Heart left ventricle (tissue), 13 donors: ENCODE measurements at regions not wholly inside any gene's neighbourhood (a gene's known extent, or its start where the extent isn't known, plus 50 kb on each side); places are given as distances from the start of the nearest gene placed in this dataset.

Source experiments
- CTCF ChIP-seq, 12 donors: fragments of 200-600 bp; sonication (generic) in 4 of 12; IDR thresholded peaks; one replicate each; pipeline versions ENCODE4 v1.5.0 to v1.8.0; 2018 to 2022; ENCODE audit warnings: antibody characterized with exemption in 12 of 12, mild to moderate bottlenecking in 5 of 12
- POLR2A ChIP-seq, 2 donors: fragments of 450-650 bp; IDR thresholded peaks; one replicate each; pipeline ENCODE4 v1.6.1; 2017; ENCODE audit warnings: antibody characterized with exemption in 2 of 2, mild to moderate bottlenecking in 2 of 2, moderate library complexity in 2 of 2
- donor health status: ischemic (EF 13 %, LVEDD 7.1; RV severe dilation, severe dysfunction).
- donor health status: DM: no; HTN: yes; CAD: no.
- donor health status: DM: no; HTN: no; CAD: no.
- donor health status: ischemic (EF 25% LVEDD 6.9; RV normal size, moderate dysfunction).
- donor health status: ischemic (EF 25% LVEDD 5.7; RV mildly dilated, moderate dysfunction).
- donor health status: ischemic (EF 35%, LVEDD 5.7; RV mildly dilated, moderate dysfunction).
- donor health status: nonischemic (EF 11% LVEDD 7.7; RV severe dilation, severe dysfunction).
- donor health status: DM: yes; HTN: yes; CAD: no.
- donor health status: PGD.
- donor health status: ischemic (EF 29% LVEDD 5.4; RV normal size, mild dysfunction).
- donor health status: nonischemic (EF 23%, LVEDD 6.1; RV moderate dilation, normal function).

DNA sequence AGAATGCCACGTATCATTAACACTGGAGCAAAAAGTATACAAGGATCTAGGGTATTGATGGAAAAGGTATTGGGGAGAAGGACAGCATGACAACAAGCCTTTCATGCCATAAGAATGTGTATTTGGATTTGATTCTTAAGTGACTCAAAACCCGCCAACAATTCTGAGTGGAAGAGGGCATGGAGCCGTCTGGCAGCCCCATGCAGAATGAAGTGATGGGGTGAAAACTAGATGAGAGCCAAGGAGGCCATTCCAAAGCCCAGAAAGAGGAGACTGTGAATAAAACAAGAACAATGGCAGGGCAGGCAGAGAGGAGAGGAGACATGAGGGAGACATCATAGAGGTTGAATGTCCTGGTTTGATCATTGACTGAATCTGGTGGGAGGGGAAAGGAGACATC, 272.3 kb upstream of the WWC1 start:
- TF ChIP-seq POLR2A (IDR thresholded peaks at IDR 0.05) (no peak), CTCF (IDR thresholded peaks at IDR 0.05) (no peak)
